HT-29 (cell line): ENCODE measurements at regions not wholly inside any gene's neighbourhood (a gene's known extent, or its start where the extent isn't known, plus 50 kb on each side); places are given as distances from the start of the nearest gene placed in this dataset. TPM values are rescaled to one million over a fixed set of nuclear protein-coding genes. Genes with fewer than 3 reads are reported as not detected.

Experiments used
- DNase-seq: peaks from one replicate; pipeline ENCODE4 v3.0.0-alpha.2; 2015; ENCODE audit warnings: low spot score
- small RNA-seq: library from RNA; depleted of rRNA; stranded (forward); fragments of <200 nt; gene quantifications from one replicate; pipeline ENCODE3, GENCODE V24; 2014

DNA sequence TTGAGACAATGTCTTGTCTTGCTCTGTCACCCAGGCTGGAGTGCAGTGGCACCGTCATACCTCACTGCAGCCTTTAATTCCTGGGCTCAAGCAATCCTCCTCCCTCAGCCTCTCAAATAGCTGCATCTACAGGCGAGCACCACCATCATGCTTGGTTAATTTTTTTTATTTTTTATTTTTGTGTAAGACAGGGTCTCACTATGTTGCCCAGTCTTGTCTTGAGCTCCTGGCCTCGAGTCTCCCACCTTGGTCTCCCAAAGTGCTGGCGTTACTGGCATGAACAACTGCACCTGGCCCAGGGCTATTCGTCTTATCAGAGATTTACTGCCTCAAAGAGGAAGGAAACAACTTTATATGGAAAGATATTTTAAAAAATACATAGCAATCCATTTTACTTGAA lies 102.8 kb upstream of the NUPR2 start:
- DNase-seq, result no peak

DNA sequence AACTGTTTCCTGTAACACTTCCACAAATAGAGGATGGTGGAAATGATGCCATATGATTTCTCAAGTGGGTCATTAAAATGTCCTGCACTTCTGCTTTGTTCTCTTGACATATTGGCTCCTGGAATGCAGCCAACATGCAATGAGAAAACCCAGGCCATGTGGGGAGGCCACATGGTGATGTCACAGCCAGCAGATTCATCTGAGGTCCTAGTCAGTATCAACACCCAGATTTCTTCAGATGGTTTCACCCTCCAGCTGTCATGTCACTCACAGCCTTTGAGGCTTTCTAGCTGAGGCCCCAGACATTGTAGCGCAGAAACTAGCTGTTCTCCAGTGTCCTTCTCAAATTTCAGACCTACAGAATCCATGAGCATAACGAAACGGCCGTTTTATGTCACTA lies 102.3 kb upstream of the NUPR2 start:
- no peak for DNase-seq

DNA sequence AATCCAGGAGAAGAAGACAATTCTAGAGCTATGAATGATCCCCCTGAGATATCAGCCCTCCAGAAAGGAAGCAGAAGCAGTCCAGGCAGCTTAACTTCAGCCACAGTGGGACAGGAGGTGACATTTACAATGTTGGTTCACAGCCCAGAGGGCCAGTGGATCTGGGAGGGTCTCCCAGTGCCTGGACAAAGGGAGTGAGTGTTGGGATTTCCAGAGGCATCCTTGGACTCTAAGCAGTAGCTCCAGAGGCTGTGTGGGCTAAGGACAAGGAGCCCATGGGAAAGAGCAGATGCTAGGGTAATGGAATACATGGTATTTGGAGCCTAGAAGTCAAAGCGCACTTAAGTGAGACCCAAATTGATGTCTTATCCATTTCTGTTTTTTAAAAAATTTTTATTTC lies 97.4 kb upstream of the NUPR2 start:
- no peak for DNase-seq

DNA sequence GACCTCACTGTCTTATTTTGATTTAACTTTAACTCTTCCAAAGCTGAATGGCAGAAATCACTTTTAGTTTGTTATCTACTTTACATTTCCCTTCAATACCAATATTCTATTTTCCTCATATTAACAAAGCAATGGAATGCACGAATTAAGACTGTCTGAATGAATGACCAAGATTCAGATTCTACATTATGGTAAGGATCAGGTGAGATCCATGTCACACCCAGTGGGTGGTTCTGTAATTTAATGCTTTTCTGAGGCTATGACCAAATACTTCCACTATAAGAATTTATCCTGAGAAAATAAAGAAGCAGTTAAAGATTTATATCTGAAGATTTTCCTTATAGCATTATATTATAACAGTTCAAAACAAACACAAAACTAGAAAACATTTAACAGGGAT lies 90.2 kb upstream of the NUPR2 start:
- no peak for DNase-seq

DNA sequence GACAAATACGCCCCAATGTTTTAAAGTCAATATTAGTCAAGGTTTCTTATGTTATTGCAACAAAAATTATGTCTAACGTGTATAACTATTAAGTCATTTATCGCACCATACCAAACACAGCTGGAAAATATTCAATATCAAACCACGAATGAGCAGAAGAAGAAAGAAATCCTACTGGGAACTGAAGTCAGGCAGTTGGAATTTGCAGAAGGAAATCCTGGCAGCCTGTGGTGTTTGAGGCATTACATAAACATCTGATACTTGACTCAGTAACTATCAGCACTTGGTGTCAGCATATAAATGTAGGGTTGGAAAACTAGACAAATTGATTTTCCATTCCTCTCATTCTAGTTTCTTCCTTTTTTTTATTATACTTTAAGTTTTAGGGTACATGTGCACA lies 83.4 kb upstream of the NUPR2 start:
- DNase-seq, result no peak

GRCh38 chr7:56196195-56196594 lies 80.0 kb upstream of the NUPR2 start:
- peak; percentile 7 for DNase-seq

DNA sequence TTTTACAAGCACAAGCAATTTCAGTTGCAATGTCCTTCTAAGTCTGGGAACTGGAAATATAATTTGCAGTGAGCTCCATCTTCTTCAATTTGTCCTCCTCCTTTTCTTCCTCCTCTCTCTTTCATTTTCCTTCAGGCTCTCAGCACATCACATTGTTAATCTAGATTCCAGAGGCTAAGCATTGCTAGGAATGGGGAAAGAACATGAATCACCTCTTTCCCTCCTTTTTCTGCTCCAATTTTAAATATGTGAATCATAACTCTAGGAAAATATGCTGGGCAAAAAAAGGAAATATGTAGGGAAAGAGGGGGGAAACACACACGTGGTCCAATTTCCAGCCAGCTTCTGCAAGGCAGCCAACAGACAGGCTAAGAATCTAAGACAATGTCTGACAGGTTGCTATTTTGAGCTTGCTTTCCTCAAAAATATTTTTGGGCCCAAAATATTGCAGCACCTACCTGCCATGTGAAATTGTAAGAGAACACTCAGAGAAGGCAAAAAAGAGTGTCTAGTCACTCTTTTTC lies 72.7 kb upstream of the NUPR2 start:
- DNase-seq, result no peak

DNA sequence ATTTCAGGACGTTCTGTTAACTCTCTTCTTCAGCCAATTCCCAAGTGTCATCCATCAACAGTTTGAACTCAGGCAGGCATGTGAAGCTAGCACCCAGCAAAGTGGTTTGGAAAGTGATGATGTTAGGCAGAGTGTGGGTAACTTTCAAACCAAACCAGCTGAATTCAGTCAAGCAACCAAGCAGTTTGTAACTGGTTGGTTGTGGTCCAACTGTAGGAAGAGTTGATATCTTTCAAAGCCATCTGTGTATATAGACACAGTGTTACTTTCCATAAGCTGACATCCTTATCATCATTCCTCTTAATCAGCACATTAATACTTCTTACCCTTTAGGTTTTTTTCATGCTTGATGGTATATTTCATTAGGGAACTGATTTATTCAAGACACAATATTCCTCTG lies 72.2 kb upstream of the NUPR2 start:
- DNase-seq, result no peak

DNA sequence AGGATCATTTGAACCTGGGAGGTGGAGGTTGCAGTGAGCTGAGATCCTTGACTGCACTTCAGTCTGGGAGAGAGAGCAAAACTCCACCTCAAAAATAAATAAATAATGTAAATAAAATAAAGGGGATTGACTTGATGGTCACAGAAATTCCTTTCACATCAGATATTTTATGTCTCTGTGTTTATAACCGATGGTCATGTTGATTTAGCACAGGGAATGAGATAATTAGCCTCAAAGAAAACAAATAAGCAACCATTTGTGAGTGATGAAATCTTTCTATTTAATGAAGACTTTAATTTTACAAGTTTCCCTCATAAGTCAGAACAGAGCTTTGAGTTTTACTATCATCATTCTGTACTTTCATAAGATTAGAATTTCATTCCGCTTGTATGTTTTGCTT lies 64.8 kb upstream of the NUPR2 start:
- DNase-seq, result no peak

DNA sequence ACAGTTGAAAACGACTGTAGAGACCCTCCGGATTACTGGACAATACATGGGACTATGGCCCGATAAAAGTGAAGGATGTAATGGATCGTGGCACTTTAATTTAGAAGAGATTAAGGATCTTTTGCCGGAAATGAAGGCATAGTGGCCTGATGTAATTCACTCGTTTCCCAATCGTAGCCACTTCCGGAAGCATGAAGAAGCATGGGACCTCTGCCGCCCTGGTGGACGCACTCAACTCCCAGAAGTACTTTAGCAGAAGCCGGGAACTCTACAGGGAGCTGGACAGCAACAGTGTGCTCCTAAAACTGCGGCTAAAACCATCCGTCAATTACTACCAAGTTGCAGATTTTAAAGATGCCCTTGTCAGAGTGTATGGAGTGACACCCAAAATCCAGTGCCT lies 59.6 kb upstream of the NUPR2 start:
- no peak for DNase-seq

- no peak for DNase-seq
These were observed 58.9 kb upstream of the NUPR2 start for GRCh38 chr7:56174875-56175760.

DNA sequence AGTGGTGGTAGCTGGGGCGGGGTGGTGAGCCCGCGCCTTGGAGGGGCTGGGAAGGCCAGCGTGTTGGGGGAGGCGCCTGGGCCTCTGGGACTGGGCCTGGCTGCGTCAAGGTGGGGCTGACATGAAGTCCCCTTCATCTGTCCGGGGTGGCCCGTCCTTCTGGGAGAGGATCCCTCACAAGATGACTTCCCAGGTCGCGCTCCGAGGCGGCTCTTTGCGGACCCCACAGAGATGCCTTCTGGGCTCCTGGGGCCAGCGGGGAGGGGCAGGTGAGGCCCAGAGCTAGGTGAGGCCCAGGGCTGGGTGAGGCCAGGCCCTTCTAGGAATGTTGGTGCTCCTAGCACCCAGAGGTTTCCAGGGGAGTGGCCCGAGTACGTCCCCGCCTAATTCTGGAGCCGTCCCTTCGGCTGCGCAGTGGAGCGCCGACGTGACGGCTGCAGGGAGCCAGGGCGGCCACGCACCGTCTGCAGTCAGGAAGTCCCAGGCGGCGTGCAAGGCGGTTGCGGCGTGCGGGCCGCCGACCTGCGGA lies 58.2 kb upstream of the NUPR2 start:
- no peak for DNase-seq

Small RNAs in the stretch of these regions (small RNA-seq; reads per million reads assigned to genes)
- gene AC092447.9, result not detected
- not detected for gene RNU6-1052P
- gene RNU6-1335P, result not detected
- gene SEPT14P24, result not detected
